ENCODE measurements at regions not wholly inside any gene's neighbourhood (a gene's known extent, or its start where the extent isn't known, plus 50 kb on each side); places are given as distances from the start of the nearest gene placed in this dataset.

DNA sequence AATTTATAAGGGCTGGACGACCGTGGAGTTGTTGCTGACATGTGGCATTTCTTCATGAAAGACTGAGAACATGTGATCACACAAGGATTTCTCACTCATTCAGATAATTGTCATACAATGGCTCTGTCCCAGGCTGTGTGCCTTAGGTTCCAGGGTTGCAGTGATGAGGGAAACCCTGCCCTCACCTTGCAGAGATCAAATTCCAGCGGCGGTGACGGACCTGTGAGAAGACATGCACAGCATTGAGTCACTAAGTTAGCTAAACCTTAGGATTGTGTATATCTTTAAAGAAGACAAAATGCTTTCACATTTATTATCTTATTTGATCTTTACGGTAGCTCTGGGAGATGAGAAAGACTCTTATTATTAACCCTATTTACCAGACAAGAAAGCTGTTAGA is 1029.1 kb downstream of the BCL11B start:
- TF ChIP-seq, protein P1, sequence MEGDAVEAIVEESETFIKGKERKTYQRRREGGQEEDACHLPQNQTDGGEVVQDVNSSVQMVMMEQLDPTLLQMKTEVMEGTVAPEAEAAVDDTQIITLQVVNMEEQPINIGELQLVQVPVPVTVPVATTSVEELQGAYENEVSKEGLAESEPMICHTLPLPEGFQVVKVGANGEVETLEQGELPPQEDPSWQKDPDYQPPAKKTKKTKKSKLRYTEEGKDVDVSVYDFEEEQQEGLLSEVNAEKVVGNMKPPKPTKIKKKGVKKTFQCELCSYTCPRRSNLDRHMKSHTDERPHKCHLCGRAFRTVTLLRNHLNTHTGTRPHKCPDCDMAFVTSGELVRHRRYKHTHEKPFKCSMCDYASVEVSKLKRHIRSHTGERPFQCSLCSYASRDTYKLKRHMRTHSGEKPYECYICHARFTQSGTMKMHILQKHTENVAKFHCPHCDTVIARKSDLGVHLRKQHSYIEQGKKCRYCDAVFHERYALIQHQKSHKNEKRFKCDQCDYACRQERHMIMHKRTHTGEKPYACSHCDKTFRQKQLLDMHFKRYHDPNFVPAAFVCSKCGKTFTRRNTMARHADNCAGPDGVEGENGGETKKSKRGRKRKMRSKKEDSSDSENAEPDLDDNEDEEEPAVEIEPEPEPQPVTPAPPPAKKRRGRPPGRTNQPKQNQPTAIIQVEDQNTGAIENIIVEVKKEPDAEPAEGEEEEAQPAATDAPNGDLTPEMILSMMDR (IDR thresholded peaks at IDR 0.05; ENCODE audit: unreplicated experiment), result no peak
- H3K27ac Mint-ChIP-seq (ENCODE audit: unreplicated experiment), result no peak overlapping the region
- no peaks in the 10 kb centered on the region for H3K27me3 Mint-ChIP-seq (ENCODE audit: unreplicated experiment)
- no peaks in the 10 kb centered on the region for H3K9me3 Mint-ChIP-seq (ENCODE audit: unreplicated experiment)
- H3K4me3 Mint-ChIP-seq (ENCODE audit: unreplicated experiment), result no peak overlapping the region
- no peak for DNase-seq (ENCODE audit: low spot score)
- H3K36me3 Mint-ChIP-seq (ENCODE audit: low read depth, unreplicated experiment), result no peaks in the 10 kb centered on the region
- no peaks in the 10 kb centered on the region for H3K4me1 Mint-ChIP-seq (ENCODE audit: unreplicated experiment)

DNA sequence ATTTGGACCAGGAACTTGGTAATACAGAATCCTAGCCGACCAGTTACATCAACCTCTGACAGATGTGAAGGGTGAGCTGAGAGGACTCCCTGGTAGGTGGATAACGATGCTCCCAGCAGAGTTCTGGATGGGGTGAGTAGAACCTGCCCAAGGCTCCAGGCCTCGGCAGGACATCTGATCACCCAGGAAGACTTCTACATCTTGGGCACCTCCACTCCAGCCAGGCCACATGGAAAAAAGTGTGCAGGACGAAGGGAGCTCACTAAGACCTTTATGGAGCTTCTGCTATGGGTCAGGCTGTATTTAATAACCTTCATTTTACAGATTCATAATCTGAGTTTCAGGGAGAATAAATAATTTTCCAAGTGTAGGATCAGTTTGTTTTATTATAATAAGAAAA is 1028.7 kb downstream of the BCL11B start:
- TF ChIP-seq, protein P1 (IDR thresholded peaks at IDR 0.05; ENCODE audit: unreplicated experiment), result no peak
- no peaks in the 10 kb centered on the region for H3K36me3 Mint-ChIP-seq (ENCODE audit: low read depth, unreplicated experiment)
- H3K9me3 Mint-ChIP-seq (ENCODE audit: unreplicated experiment), result no peaks in the 10 kb centered on the region
- no peak overlapping the region for H3K27ac Mint-ChIP-seq (ENCODE audit: unreplicated experiment)
- no peak for DNase-seq (ENCODE audit: low spot score)
- H3K27me3 Mint-ChIP-seq (ENCODE audit: unreplicated experiment), result no peaks in the 10 kb centered on the region
- no peak overlapping the region for H3K4me3 Mint-ChIP-seq (ENCODE audit: unreplicated experiment)
- no peaks in the 10 kb centered on the region for H3K4me1 Mint-ChIP-seq (ENCODE audit: unreplicated experiment)

DNA sequence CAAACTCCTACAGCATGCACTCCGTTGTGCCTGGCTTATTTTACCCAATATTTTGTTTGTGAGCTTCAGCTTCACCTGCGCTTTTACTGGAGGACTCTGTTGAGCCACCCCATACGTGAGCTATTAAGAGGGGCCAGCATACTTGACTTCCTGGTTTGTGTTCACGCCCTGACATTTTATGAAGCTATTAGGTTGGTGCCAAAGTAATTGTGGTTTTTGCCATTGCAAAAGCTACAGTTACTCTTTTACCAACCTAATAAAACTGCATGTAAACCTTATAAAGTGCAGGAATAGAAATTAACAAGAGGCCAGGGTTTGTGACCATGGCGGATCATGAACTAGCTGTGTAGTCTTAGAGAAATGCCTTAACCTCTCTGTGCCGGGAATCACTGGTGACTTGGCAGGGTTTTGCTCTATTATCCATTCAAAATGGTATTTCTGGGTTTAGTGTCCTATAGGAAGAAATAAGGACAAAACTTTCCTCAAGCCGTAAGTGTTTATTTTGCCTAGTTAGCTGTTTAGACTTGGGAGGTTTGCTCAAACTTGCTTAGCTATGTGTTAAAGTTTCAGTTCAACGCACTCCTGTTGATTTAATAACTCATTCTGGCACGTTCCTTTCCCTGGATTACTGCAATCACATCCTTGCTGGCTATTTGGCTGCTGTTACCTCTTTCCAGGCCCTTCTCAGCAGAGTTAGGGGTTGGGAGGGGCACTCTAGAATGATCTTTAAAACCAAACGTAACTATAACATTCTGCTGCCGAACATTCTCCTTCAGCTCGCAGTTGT is 1027.6 kb downstream of the BCL11B start:
- TF ChIP-seq, protein P1 (IDR thresholded peaks at IDR 0.05; ENCODE audit: unreplicated experiment), result no peak
- Mint-ChIP-seq H3K9me3 (ENCODE audit: unreplicated experiment) (no peaks in the 10 kb centered on the region), H3K4me1 (ENCODE audit: unreplicated experiment) (no peaks in the 10 kb centered on the region), H3K4me3 (ENCODE audit: unreplicated experiment) (no peak overlapping the region), H3K27ac (ENCODE audit: unreplicated experiment) (no peak overlapping the region), H3K27me3 (ENCODE audit: unreplicated experiment) (no peaks in the 10 kb centered on the region), H3K36me3 (ENCODE audit: low read depth, unreplicated experiment) (no peaks in the 10 kb centered on the region)
- no peak for DNase-seq (ENCODE audit: low spot score)

DNA sequence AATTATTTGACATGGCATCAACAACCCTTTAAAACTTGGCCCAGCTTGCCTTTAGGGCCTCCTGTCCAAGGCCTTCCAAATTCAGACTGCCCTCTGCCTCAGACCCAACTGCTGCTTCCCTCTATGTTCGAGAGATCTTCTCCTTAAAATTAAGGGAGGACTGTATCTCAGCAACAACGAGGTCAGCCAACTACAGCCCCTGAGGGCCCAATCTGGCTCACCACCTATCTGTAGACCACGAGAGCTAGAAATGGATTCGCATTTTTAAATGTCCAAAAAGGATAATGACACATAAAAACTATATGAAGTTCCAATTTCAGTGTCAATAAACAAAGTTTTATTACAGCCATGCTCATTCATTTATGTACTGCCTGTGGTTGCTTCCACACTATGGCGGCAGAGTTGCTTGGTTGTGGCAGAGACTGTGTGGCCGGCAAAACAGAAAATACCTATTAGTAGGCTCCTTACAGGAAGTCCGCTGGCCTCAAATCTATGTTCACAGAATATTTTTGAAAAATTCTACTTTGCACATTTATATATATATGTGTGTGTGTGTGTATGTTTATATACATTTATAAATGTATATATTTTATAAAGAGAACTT is 1026.9 kb downstream of the BCL11B start:
- no peak for DNase-seq (ENCODE audit: low spot score)
- H3K9me3 Mint-ChIP-seq (ENCODE audit: unreplicated experiment), result no peaks in the 10 kb centered on the region
- TF ChIP-seq, protein P1 (IDR thresholded peaks at IDR 0.05; ENCODE audit: unreplicated experiment), result no peak
- no peaks in the 10 kb centered on the region for H3K27me3 Mint-ChIP-seq (ENCODE audit: unreplicated experiment)
- no peak overlapping the region for H3K4me3 Mint-ChIP-seq (ENCODE audit: unreplicated experiment)
- no peaks in the 10 kb centered on the region for H3K4me1 Mint-ChIP-seq (ENCODE audit: unreplicated experiment)
- no peaks in the 10 kb centered on the region for H3K36me3 Mint-ChIP-seq (ENCODE audit: low read depth, unreplicated experiment)
- no peak overlapping the region for H3K27ac Mint-ChIP-seq (ENCODE audit: unreplicated experiment)

DNA sequence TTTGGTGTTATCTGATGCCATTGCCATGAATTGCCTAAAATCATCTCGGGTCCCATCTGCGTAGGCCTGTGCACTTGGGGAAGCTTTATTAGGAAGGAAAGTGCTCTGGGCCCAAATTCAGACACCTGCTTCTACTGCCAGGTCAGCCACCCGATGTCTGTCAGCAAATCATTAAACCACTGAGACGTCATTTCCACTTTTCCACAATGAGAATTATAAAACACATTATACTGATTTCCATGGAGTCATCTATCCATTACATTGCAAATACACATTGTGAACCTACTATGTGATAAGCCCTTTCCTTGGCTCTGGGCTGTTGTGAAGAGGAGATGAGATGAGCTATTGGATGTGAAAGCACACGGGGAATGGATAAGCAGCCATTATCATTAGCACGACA is 1022.9 kb downstream of the BCL11B start:
- no peak for DNase-seq (ENCODE audit: low spot score)
- Mint-ChIP-seq H3K4me3 (ENCODE audit: unreplicated experiment) (no peak overlapping the region), H3K36me3 (ENCODE audit: low read depth, unreplicated experiment) (no peaks in the 10 kb centered on the region), H3K4me1 (ENCODE audit: unreplicated experiment) (no peaks in the 10 kb centered on the region), H3K9me3 (ENCODE audit: unreplicated experiment) (no peaks in the 10 kb centered on the region), H3K27ac (ENCODE audit: unreplicated experiment) (no peak overlapping the region), H3K27me3 (ENCODE audit: unreplicated experiment) (peaks cover 1% of the 10 kb centered on the region)
- TF ChIP-seq, protein P1 (IDR thresholded peaks at IDR 0.05; ENCODE audit: unreplicated experiment), result no peak
